GM21723 (cell line): ENCODE measurements at regions not wholly inside any gene's neighbourhood (a gene's known extent, or its start where the extent isn't known, plus 50 kb on each side); places are given as distances from the start of the nearest gene placed in this dataset.
"Not testable (repeated sequence)": the region's sequence is repeated elsewhere in the genome, so short reads cannot be mapped to it uniquely, and the experiment has no call there.

Experiments used
- ATAC-seq: cut with Tn5 transposase; IDR thresholded peaks from one replicate; pipeline ENCODE4 v1.9.1; 2021; ENCODE audit warnings: mild to moderate bottlenecking, moderate library complexity; ENCODE audit not compliant: unreplicated experiment

- ATAC-seq = no peak
Observed at GRCh38 chr13:78876915-78877549, 218.1 kb upstream of the OBI1 start.

- peak; percentile 72 for ATAC-seq
Observed at GRCh38 chr13:78875792-78876580, 217.0 kb upstream of the OBI1 start.

GRCh38 chr13:78868991-78869390 lies 210.0 kb upstream of the OBI1 start:
- ATAC-seq = no peak

GRCh38 chr13:78867655-78868054 lies 208.7 kb upstream of the OBI1 start:
- ATAC-seq = no peak

GRCh38 chr13:78866076-78866475 lies 207.1 kb upstream of the OBI1 start:
- ATAC-seq = not testable (repeated sequence)

GRCh38 chr13:78862446-78862845 lies 203.5 kb upstream of the OBI1 start:
- no peak for ATAC-seq

GRCh38 chr13:78852709-78853108 lies 193.8 kb upstream of the OBI1 start:
- no peak for ATAC-seq

GRCh38 chr13:78845656-78846365 lies 186.9 kb upstream of the OBI1 start:
- ATAC-seq = no peak

- no peak for ATAC-seq
Observed at GRCh38 chr13:78844106-78844505, 185.2 kb upstream of the OBI1 start.

- no peak for ATAC-seq
Observed at GRCh38 chr13:78841358-78841963, 182.5 kb upstream of the OBI1 start.

GRCh38 chr13:78836238-78836784 lies 177.4 kb upstream of the OBI1 start:
- ATAC-seq = no peak

- no peak for ATAC-seq
Observed at GRCh38 chr13:78832461-78832860, 173.5 kb upstream of the OBI1 start.

- ATAC-seq = no peak
Observed at GRCh38 chr13:78830508-78830907, 171.6 kb upstream of the OBI1 start.

- ATAC-seq = no peak
Observed at GRCh38 chr13:78829821-78830220, 170.9 kb upstream of the OBI1 start.

- no peak for ATAC-seq
Observed at GRCh38 chr13:78827471-78827870, 168.5 kb upstream of the OBI1 start.

GRCh38 chr13:78826936-78827335 lies 168.0 kb upstream of the OBI1 start:
- ATAC-seq = no peak

- no peak for ATAC-seq
Observed at GRCh38 chr13:78826312-78826711, 167.4 kb upstream of the OBI1 start.

- no peak for ATAC-seq
Observed at GRCh38 chr13:78820541-78820940, 161.6 kb upstream of the OBI1 start.

GRCh38 chr13:78816592-78816991 lies 157.6 kb upstream of the OBI1 start:
- no peak for ATAC-seq

GRCh38 chr13:78816154-78816553 lies 157.2 kb upstream of the OBI1 start:
- no peak for ATAC-seq

- no peak for ATAC-seq
Observed at GRCh38 chr13:78806457-78806856, 147.5 kb upstream of the OBI1 start.
